Natural killer cell (primary cell): ENCODE measurements at regions not wholly inside any gene's neighbourhood (a gene's known extent, or its start where the extent isn't known, plus 50 kb on each side); places are given as distances from the start of the nearest gene placed in this dataset.
"Not testable (repeated sequence)": the region's sequence is repeated elsewhere in the genome, so short reads cannot be mapped to it uniquely, and the experiment has no call there.

ENCODE experiments used
- ATAC-seq, 3 donors: fragments of 150-1000 bp in 2 of 3; fragments of 200-7000 bp in 1 of 3; cut with Tn5 transposase; 1 replicate in 1 of 3; 2 replicates in 2 of 3; pipeline ENCODE4 v1.10.0; 2021; ENCODE audit warnings: mild to moderate bottlenecking in 2 of 3, moderate library complexity in 2 of 3
- DNase-seq, 2 donors: peaks; one replicate each; pipeline versions ENCODE4 v3.0.0 to v3.0.0-alpha.2; 2013 to 2021; ENCODE audit warnings: mixed read lengths in 1 of 2
- H3K27ac ChIP-seq: one replicate; pipeline ENCODE4 v1.5.1; 2013; ENCODE audit warnings: mild to moderate bottlenecking, low read length
- H3K27me3 ChIP-seq: one replicate; pipeline ENCODE4 v1.6.1; 2013; ENCODE audit warnings: low read length; ENCODE audit not compliant: control insufficient read depth, insufficient read depth
- H3K36me3 ChIP-seq: one replicate; pipeline ENCODE4 v1.6.1; 2013; ENCODE audit warnings: low read length; ENCODE audit not compliant: control insufficient read depth, insufficient read depth
- H3K4me1 ChIP-seq: one replicate; pipeline ENCODE4 v1.6.1; 2013; ENCODE audit warnings: low read length; ENCODE audit not compliant: control insufficient read depth, insufficient read depth
- H3K4me3 ChIP-seq: one replicate; pipeline ENCODE4 v1.5.1; 2013; ENCODE audit warnings: low read length
- H3K9me3 ChIP-seq: one replicate; pipeline ENCODE4 v1.6.1; 2013; ENCODE audit warnings: low read length; ENCODE audit not compliant: control insufficient read depth, insufficient read depth
- H3K27ac Mint-ChIP-seq, 2 donors: one replicate each; pipeline ENCODE4 v1.8.0; 2022; ENCODE audit warnings: mild to moderate bottlenecking in 2 of 2, mixed read lengths in 2 of 2, moderate library complexity in 1 of 2
- H3K27me3 Mint-ChIP-seq, 2 donors: one replicate each; pipeline ENCODE4 v1.8.0; 2022; ENCODE audit warnings: low read depth in 2 of 2, mixed read lengths in 2 of 2
- H3K36me3 Mint-ChIP-seq: one replicate; pipeline ENCODE4 v1.8.0; 2022; ENCODE audit warnings: mixed read lengths
- H3K4me1 Mint-ChIP-seq, 2 donors: one replicate each; pipeline ENCODE4 v1.8.0; 2022; ENCODE audit warnings: mixed read lengths in 2 of 2
- H3K4me3 Mint-ChIP-seq: one replicate; pipeline ENCODE4 v1.8.0; 2022; ENCODE audit warnings: mild to moderate bottlenecking, moderate library complexity, mixed read lengths
- H3K9me3 Mint-ChIP-seq, 2 donors: one replicate each; pipeline ENCODE4 v1.8.0; 2022; ENCODE audit warnings: mixed read lengths in 2 of 2
- WGBS: methylation state at CpG from one replicate; pipeline ENCODE4 v1.1.7; 2013; ENCODE audit warnings: missing lambda C conversion rate; ENCODE audit not compliant: insufficient coverage; 5-methylcytosine and 5-hydroxymethylcytosine counted together
- intact Hi-C: fragments of 100-400 bp; cut with micrococcal nuclease; formaldehyde crosslinking; loops from one replicate; pipeline ENCODE4 v1.14.2; 2022
- TF ChIP-seq, protein P1 (sequence below): fragments of 200-600 bp; IDR thresholded peaks from one replicate; pipeline ENCODE4 v1.8.0; 2022; ENCODE audit warnings: antibody characterized with exemption

GRCh38 chr3:178217479-178217878 lies 318.8 kb upstream of the KCNMB2 start:
- no peak overlapping the region for H3K27ac ChIP-seq
- peaks cover 2% of the 10 kb centered on the region in 2 donors for H3K9me3 Mint-ChIP-seq
- H3K27me3 Mint-ChIP-seq, result peaks cover 3 to 10% of the 10 kb centered on the region in 2 donors
- H3K4me3 ChIP-seq, result no peak overlapping the region
- WGBS, result 88% methylated on average over 2 of the region's 2 CpGs
- H3K27me3 ChIP-seq, result no peaks in the 10 kb centered on the region
- no peak overlapping the region for H3K4me3 Mint-ChIP-seq
- H3K27ac Mint-ChIP-seq, result no peak overlapping the region
- H3K36me3 Mint-ChIP-seq, result no peaks in the 10 kb centered on the region
- no peaks in the 10 kb centered on the region for H3K4me1 Mint-ChIP-seq
- TF ChIP-seq, protein P1, sequence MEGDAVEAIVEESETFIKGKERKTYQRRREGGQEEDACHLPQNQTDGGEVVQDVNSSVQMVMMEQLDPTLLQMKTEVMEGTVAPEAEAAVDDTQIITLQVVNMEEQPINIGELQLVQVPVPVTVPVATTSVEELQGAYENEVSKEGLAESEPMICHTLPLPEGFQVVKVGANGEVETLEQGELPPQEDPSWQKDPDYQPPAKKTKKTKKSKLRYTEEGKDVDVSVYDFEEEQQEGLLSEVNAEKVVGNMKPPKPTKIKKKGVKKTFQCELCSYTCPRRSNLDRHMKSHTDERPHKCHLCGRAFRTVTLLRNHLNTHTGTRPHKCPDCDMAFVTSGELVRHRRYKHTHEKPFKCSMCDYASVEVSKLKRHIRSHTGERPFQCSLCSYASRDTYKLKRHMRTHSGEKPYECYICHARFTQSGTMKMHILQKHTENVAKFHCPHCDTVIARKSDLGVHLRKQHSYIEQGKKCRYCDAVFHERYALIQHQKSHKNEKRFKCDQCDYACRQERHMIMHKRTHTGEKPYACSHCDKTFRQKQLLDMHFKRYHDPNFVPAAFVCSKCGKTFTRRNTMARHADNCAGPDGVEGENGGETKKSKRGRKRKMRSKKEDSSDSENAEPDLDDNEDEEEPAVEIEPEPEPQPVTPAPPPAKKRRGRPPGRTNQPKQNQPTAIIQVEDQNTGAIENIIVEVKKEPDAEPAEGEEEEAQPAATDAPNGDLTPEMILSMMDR, result no peak
- no peaks in the 10 kb centered on the region for H3K9me3 ChIP-seq
- H3K36me3 ChIP-seq, result no peaks in the 10 kb centered on the region
- intact Hi-C loops, result no loop called here
- no peak for DNase-seq
- ATAC-seq, result no peak
- no peaks in the 10 kb centered on the region for H3K4me1 ChIP-seq

DNA sequence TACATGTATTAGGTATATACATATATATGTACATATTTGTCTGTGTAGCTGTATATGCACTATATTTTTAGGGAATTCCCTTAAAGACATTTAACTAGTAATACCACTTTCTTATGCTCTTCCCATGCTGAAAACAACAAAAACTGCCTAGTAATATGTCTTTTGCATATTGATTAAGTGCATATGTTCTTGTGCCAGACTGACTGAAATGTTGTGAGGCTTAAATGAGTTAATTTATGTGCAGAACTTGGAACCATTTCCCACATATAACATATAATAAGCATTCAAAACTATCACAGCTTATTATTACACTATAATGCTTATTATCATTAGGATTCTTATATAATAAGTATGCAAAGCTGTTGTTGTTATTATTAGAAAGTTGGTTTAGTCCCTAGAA lies 318.0 kb upstream of the KCNMB2 start:
- no peaks in the 10 kb centered on the region for H3K4me1 Mint-ChIP-seq
- H3K27me3 Mint-ChIP-seq, result peaks cover 3 to 10% of the 10 kb centered on the region in 2 donors
- H3K27ac Mint-ChIP-seq, result no peak overlapping the region
- no peaks in the 10 kb centered on the region for H3K36me3 ChIP-seq
- no peaks in the 10 kb centered on the region for H3K4me1 ChIP-seq
- no peak for DNase-seq
- TF ChIP-seq, protein P1, result no peak
- peaks cover 2% of the 10 kb centered on the region in 2 donors for H3K9me3 Mint-ChIP-seq
- H3K27me3 ChIP-seq, result no peaks in the 10 kb centered on the region
- no peak for ATAC-seq
- no peaks in the 10 kb centered on the region for H3K36me3 Mint-ChIP-seq
- no peaks in the 10 kb centered on the region for H3K9me3 ChIP-seq
- H3K27ac ChIP-seq, result no peak overlapping the region
- intact Hi-C loops, result no loop called here
- no peak overlapping the region for H3K4me3 ChIP-seq
- H3K4me3 Mint-ChIP-seq, result no peak overlapping the region

- H3K4me1 Mint-ChIP-seq, H3K27ac Mint-ChIP-seq, H3K4me1 ChIP-seq, intact Hi-C loops, H3K36me3 ChIP-seq, ATAC-seq, H3K36me3 Mint-ChIP-seq, H3K9me3 Mint-ChIP-seq, H3K27ac ChIP-seq, H3K4me3 ChIP-seq, H3K9me3 ChIP-seq, H3K4me3 Mint-ChIP-seq, DNase-seq, H3K27me3 ChIP-seq: not testable (repeated sequence)
- 73% methylated on average over 3 of the region's 4 CpGs for WGBS
- H3K27me3 Mint-ChIP-seq, result peaks cover 3 to 10% of the 10 kb centered on the region in 2 donors
Measured at GRCh38 chr3:178219661-178220060, 316.6 kb upstream of the KCNMB2 start.

GRCh38 chr3:178223876-178224275 lies 312.4 kb upstream of the KCNMB2 start:
- intact Hi-C loops, result no loop called here
- Histone ChIP-seq H3K27ac (no peak overlapping the region), H3K4me3 (no peak overlapping the region), H3K27me3 (no peaks in the 10 kb centered on the region), H3K36me3 (no peaks in the 10 kb centered on the region), H3K4me1 (no peaks in the 10 kb centered on the region), H3K9me3 (no peaks in the 10 kb centered on the region)
- no peaks in the 10 kb centered on the region for H3K36me3 Mint-ChIP-seq
- no peak overlapping the region for H3K27ac Mint-ChIP-seq
- peaks cover 2 to 4% of the 10 kb centered on the region in 2 donors for H3K9me3 Mint-ChIP-seq
- no peaks in the 10 kb centered on the region for H3K4me1 Mint-ChIP-seq
- ATAC-seq, result no peak
- DNase-seq, result no peak
- TF ChIP-seq, protein P1, result no peak
- no peak overlapping the region for H3K4me3 Mint-ChIP-seq
- H3K27me3 Mint-ChIP-seq, result peaks cover 3 to 12% of the 10 kb centered on the region in 2 donors
